Activated CD4-positive, alpha-beta T cell treated with anti-CD3 and anti-CD28 coated beads, Interleukin-2, amount 50 U/mL, for 4 hours (primary cell): ENCODE measurements at regions not wholly inside any gene's neighbourhood (a gene's known extent, or its start where the extent isn't known, plus 50 kb on each side); places are given as distances from the start of the nearest gene placed in this dataset.
"Not testable (repeated sequence)": the region's sequence is repeated elsewhere in the genome, so short reads cannot be mapped to it uniquely, and the experiment has no call there.

Source experiments
- DNase-seq, 2 experiments: peaks; one replicate each; pipeline ENCODE4 v3.0.0-alpha.2; 2020

DNA sequence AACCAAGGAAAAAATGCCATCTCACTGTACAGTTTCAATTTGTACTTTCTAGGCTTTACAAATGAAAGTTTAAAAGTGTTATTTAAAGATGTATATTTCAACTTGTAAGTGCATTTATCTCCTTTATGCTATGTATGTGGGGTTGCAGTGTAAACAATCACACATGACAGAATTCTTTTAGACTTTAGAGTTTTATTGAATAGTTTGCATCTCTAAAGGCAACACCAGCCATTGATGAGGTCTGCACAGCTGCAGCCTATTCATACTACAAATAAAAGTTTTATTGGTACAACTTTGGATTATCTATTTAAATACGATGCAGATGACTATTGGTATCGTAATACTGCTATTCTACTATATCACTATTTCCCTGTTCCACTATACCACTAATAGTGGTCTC, 894.4 kb upstream of the B3GALT2 start:
- no peak for DNase-seq

DNA sequence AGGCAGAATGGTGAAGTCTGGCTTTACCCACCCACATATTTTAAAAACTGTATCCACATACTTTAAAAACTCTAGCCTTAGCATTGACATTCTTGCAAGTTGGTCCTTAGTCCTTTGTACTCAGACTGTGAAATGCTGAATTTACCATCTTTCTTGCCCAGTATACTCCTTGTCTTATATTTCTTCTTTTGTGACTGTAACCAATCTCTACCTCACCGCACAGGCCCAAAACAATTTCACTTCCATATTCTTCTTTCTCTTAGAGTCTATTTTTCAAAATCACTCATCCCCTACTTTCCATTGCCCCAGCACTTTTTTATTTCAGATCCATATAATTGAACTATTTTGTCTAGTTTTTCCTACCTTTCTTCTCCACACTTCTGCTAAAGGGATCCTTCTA, 892.4 kb upstream of the B3GALT2 start:
- no peak for DNase-seq

- no peak for DNase-seq
Measured at GRCh38 chr1:194076646-194077045, 890.2 kb upstream of the B3GALT2 start.

GRCh38 chr1:194073833-194074232, 887.4 kb upstream of the B3GALT2 start:
- no peak for DNase-seq

- no peak for DNase-seq
Measured at GRCh38 chr1:194071205-194071604, 884.8 kb upstream of the B3GALT2 start.

DNA sequence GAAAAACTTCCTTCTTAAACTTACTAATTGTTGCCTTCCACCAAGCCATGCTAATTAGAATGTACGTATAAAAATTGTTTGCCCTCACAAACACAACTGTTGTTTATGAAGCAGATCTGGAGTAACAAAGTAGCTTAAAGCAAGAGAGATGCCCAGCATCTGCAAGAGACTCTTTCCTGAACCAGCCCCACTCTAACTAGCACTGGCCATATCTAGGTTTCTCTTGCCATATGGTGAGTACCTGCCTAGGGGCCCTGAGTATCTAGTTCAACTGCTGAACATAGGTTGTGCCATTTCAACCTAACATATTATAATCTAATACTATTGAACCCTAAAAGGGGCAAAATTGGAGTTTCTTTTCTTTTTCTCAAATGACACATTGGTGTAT, 883.4 kb upstream of the B3GALT2 start:
- DNase-seq: no peak

GRCh38 chr1:194069168-194069830, 882.9 kb upstream of the B3GALT2 start:
- DNase-seq: no peak

DNA sequence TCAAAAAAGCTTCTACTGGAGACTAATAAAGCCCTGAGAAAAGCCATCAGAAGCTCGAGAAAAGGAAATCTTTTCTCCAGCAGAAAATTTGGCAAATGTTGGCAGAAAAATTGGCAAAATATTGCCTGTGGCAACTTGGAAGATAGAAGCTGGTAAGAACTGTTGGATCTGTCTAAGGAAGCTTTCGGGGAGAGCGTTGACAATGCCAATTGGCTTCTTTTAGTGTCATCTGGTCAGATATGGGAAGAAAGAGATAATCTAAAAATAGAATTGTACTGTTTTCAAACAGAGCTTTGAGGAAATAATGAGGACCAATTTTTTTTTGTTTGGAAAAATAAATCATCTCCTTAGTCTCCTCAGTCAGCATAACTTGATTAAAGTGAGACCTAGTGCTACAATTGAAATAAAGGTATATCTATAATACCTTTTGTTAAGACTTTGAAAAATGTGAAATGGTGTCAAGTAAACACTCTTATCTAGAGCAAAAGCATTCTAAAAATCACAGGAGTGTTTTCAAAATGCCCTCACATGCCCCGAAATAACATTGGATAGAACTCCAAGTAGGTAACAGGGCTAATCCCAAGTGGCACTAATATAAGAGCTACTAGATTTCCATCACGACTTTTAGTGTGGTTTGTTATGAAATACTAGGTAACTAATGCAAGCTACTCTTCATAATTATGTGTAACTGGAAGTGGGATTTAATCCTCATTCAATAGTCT, 882.2 kb upstream of the B3GALT2 start:
- no peak for DNase-seq

- DNase-seq: no peak
Measured at GRCh38 chr1:194067772-194068171, 881.4 kb upstream of the B3GALT2 start.

DNA sequence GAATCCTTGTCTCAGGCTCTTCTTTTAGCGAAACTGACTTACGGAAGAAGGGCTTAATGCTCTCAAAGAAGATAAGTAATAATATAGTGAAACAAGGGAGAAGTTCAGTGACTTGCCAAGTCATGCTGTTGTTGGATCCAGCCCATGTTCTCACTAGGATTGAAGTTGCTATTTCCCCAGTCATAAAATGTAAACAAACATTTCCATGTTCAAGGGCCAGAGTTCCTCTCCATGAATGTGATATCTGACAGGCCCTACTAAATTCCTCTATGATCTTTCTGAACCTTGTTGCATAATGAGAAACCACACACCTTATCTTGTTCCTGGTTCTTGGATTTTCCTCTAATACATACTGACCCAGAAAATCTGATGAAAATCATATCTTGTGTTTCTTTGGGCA, 876.5 kb upstream of the B3GALT2 start:
- no peak for DNase-seq

GRCh38 chr1:194062526-194062925, 876.1 kb upstream of the B3GALT2 start:
- DNase-seq: no peak

DNA sequence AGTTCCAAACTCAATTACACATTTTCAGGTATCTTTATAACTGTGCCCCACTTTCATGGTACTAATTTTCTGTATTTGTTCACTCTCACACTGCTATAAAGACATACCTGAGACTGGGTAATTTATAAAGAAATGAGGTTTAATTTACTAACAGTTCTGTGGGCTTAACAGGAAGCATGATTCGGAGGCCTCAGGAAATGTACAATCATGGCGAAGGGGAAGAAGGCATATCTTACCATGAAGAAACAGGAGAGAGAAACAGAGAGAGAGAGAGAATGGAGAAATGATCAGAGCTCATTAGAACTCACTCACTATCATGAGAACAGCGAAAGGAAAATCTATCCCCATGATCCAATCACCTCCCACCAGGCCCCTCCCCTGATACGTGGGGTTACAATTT, 874.1 kb upstream of the B3GALT2 start:
- no peak for DNase-seq

DNA sequence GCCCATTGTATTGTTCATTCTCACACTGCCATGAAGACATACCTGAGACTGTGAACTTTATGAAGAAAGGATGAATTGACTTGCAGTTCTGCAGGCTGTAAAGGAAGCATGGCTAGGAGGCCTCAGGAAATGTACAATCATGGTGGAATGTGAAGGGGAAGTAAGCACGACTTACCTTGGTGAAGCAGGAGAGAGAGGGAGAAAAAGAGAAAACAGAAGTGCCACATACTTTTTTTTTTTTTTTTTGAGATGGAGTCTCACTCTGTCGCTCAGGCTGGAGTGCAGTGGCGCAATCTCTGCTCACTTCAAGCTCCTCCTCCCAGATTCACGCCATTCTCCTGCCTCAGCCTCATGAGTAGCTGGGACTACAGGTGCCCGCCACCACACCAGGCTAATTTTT, 871.9 kb upstream of the B3GALT2 start:
- not testable (repeated sequence) for DNase-seq

DNA sequence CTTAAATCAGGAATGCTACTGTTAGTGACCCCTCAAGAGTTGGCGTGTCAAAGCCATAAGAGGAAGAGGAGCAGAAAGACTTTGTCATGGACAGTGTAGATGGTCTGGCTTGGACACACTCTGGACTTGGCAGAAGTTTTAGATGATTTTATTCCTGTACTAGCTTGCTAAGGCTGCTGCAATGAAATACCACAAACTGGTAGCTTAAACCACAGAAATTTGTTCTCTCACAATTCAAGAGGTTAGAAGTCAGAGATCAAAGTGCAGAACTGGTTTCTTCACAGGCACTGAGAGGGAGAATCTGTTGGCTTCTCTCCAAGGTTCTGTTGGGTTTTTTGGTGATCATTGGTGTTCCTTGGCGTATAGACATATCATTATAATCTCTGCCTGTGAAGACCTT, 869.8 kb upstream of the B3GALT2 start:
- DNase-seq: no peak

DNA sequence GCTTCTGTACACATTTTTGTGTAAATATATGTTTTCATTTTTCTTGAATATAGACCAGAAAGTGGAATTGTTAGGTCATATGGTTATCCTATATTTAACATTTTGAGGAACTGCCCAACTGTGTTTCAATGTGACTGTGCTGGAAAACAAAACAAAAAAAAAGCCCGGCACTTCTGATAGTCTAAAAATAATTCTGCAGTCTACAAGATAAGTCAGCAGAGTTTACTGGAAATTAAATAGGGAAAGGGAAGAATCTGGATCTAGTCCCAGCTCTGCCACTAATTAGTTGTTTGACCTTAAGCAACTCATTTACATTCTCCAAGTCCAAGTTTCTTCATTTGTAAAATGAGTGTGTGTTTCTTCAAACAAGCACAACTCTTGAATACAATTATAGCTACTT, 869.1 kb upstream of the B3GALT2 start:
- DNase-seq: no peak

DNA sequence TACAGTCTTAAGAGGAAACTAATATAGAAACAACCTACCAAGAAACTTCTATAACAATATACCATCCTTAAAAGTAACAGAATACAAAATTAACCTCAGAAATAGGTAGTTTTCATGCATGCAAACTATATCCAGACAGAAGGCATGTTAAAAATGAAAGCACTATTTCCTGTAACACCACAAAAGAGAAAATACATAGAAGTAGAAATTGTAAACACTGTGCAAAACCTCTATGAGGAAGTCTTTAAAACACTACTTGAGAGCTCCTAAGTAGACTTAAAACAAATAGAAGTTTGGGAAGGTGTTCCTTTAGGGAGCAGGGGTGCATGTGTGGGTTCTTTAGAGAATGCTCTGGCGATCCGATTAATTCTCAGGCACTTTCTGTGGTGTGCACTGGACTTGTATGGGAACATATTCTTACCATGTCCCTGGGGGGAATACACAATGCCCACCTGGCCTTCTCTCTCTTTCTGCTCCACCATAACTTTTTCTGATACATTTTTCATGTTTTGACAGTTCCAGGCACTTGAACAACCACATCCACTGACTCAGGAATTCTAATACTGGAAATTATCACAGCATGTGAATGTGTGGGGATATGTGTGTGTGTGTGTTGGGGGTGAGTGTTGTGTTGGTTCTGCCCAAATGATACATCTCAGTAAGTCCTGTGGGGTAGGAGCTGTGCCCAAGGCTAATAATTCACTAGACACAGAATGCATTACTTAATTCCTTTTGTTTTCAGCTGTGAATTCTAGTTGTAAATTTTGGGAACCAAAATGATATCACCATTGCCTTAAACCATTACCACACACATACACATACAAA, 866.3 kb upstream of the B3GALT2 start:
- DNase-seq: no peak

DNA sequence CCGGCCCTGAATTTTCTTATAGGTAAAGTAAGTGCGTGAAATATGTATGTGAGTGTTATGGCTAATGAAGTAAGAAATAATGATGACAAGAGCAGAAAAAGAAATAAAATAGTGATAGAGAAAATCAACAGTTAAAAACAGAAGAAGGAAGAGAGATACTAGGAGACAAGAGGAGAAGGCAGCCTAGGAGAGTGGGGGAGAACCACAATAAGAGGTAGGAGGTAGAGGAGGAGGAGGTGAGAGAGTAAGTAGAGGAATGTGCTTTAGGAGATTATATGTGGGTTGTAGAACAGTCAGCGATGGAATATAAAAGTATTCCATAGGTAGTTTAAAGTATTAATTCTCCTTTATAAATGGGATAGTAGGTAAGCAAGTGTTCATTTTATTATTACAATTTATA, 861.5 kb upstream of the B3GALT2 start:
- no peak for DNase-seq

- DNase-seq: no peak
Measured at GRCh38 chr1:194047206-194047605, 860.8 kb upstream of the B3GALT2 start.

DNA sequence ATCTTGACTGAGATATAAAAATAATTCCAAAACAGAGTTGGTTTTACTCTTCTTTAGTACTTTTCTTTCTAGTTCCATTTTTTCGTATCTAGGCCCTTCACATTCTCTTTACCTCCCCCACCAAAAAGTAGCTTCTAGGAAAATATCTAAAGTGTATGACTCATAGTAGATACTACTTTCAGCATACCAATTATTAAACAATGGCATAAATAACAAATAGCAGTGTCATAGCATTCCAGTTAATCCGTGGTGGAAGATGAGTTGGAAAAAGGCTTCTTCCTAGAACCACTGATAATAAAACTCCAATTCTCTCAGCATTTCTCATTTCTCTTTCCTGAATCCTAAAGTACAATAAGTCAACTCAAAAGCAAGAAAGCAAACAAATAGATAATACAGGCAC, 859.0 kb upstream of the B3GALT2 start:
- no peak for DNase-seq

- DNase-seq: no peak
Measured at GRCh38 chr1:194044892-194045291, 858.5 kb upstream of the B3GALT2 start.

DNA sequence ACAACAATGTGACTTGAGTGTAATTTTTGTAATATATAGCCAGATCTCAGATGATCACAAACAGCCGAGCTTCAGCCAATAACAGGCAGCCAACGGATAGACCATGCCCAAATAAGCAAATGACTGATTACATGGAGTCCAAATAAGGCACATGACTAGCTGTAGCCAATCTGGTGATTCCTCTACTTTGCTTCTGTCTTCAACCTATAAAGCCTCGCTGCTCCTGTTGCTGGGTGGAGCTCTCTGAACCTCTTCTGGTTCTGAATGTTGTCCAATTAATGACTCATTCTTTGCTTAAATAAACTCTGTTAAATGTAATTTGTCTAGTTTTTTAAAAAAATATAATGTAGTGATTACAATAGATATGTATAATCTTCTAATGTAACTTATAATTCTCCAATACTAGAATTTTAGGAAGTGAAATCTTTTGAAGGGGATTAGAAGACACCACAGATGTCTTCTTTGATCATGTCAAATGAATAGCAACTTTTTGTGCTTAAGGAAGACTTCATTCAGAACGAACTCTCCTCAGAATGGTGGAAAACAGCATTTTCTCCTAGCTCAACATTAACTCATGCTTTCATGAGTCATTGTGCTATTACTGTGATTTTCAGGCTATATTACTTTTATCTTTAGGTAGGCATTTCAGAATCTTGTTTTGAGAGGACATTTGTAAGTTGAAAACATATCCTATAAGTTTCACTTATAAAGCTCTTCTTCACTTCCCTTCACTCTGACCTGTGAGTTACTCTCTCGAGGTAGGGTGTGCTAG, 857.8 kb upstream of the B3GALT2 start:
- no peak for DNase-seq

GRCh38 chr1:194042736-194043135, 856.3 kb upstream of the B3GALT2 start:
- DNase-seq: no peak

GRCh38 chr1:194040496-194040895, 854.1 kb upstream of the B3GALT2 start:
- no peak for DNase-seq
